Suprapubic skin (tissue), 3 donors: ENCODE measurements at regions not wholly inside any gene's neighbourhood (a gene's known extent, or its start where the extent isn't known, plus 50 kb on each side); places are given as distances from the start of the nearest gene placed in this dataset.

Experiments
- POLR2AphosphoS5 ChIP-seq, 3 donors: sonication (generic); formaldehyde crosslinking; IDR thresholded peaks; one replicate each; pipeline ENCODE4 v1.6.1; 2017; ENCODE audit warnings: antibody characterized with exemption in 3 of 3
- TF ChIP-seq, protein P1 (sequence below), 2 donors: fragments of 200-600 bp in 1 of 2; fragments of 450-650 bp in 1 of 2; sonication (generic) in 1 of 2; IDR thresholded peaks; one replicate each; pipeline ENCODE4 v1.5.1; 2016 to 2019; ENCODE audit warnings: antibody characterized with exemption in 2 of 2, mild to moderate bottlenecking in 1 of 2, moderate library complexity in 1 of 2

DNA sequence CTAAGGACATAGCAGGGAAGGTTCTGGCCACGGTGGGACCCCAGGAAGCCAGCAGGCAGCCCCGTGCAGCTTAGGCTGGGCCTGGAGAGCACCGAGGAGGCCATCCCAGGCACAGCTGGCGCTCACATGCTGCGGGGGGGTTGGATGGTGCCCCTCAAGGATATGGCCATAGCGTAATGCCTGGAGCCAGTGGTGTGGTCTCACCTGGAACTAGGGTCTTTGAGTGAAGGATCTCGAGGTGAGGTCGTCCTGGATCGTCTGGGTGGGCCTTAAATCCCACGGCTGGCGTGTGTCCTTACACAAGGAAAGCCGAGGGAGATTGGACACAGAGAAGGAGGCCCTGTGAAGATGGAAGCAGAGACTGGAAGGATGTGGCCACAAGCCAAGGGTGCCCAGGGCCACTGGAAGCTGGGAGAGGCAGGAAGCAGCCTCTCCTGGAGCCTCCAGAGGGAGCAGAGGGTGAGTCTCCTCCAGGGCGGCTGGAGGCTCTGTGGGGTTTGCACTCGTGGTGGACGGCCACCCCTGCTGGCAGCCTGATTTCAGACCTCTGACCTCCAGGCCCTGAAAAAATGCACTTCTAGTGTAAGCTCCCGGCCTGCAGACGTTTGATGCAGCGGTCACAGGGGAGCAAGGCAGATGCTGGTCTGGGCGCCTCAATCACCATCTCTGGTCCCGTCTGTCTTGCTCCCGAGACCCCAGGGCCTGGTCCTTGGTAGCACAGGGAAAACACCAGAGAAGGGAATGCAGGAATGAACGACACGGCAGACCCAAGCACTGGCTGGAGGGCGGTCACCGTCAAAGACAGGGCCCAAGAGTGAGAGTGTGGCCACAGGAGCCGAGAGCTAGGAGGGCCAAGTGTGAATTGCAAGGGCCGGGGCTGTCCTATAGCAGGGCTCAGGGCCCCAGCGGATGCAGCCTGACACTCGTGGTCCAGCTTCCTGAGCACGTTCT lies 218.6 kb downstream of the KIF26A start:
- TF ChIP-seq POLR2AphosphoS5 (IDR thresholded peaks at IDR 0.05): no peak
- TF ChIP-seq, protein P1, sequence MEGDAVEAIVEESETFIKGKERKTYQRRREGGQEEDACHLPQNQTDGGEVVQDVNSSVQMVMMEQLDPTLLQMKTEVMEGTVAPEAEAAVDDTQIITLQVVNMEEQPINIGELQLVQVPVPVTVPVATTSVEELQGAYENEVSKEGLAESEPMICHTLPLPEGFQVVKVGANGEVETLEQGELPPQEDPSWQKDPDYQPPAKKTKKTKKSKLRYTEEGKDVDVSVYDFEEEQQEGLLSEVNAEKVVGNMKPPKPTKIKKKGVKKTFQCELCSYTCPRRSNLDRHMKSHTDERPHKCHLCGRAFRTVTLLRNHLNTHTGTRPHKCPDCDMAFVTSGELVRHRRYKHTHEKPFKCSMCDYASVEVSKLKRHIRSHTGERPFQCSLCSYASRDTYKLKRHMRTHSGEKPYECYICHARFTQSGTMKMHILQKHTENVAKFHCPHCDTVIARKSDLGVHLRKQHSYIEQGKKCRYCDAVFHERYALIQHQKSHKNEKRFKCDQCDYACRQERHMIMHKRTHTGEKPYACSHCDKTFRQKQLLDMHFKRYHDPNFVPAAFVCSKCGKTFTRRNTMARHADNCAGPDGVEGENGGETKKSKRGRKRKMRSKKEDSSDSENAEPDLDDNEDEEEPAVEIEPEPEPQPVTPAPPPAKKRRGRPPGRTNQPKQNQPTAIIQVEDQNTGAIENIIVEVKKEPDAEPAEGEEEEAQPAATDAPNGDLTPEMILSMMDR (IDR thresholded peaks at IDR 0.05): no peak
